Activated CD8-positive, alpha-beta memory T cell treated with anti-CD3 and anti-CD28 coated beads, Interleukin-2, amount 50 U/mL, for 4 hours (primary cell): ENCODE measurements at regions not wholly inside any gene's neighbourhood (a gene's known extent, or its start where the extent isn't known, plus 50 kb on each side); places are given as distances from the start of the nearest gene placed in this dataset.
"Not testable (repeated sequence)": the region's sequence is repeated elsewhere in the genome, so short reads cannot be mapped to it uniquely, and the experiment has no call there.

ENCODE experiments used
- DNase-seq: peaks from one replicate; pipeline ENCODE4 v3.0.0-alpha.2; 2020

DNA sequence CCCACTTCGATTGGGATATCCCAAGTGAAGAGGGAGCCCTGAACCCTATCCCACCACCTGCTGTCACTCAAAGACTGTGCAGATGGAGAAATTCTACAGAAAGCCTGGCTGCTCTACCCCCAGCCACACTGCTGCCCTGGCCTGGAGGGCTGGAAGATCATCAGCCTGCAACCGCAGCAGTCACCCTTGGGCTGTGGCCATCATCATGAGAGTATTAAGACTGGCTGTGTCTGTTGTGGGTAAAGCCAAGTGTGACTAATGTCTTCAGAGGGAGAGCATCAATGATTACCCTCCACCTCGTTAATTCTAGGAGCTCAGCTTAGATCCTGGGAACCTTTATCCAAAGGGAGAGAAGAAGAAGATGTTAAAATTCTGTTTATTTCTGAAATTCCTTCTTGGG is 221.5 kb downstream of the TFCP2L1 start:
- no peak for DNase-seq

- no peak for DNase-seq
Observed at GRCh38 chr2:121064186-121064585, 220.8 kb downstream of the TFCP2L1 start.

GRCh38 chr2:121065239-121065638 is 219.8 kb downstream of the TFCP2L1 start:
- no peak for DNase-seq

DNA sequence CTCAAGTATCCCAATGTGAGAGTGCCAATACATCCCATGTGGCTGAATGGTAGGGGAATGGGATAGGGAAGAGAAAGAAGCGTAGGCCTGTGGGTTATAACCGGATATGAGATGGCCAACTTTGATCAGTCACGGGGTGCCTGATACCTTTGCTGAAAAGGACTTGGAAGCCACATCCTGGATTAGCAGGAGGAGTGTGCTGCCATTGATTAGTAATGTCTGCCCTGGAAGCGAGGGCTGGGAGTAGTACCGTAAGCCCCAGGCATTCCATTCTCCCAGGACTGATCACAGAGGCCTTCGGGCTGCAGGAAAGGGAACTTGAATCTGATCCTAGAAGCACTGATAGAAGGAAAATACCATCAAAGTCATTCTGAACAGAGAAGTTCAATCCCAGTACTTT is 218.5 kb downstream of the TFCP2L1 start:
- no peak for DNase-seq

GRCh38 chr2:121068851-121069250 is 216.2 kb downstream of the TFCP2L1 start:
- DNase-seq, result no peak

DNA sequence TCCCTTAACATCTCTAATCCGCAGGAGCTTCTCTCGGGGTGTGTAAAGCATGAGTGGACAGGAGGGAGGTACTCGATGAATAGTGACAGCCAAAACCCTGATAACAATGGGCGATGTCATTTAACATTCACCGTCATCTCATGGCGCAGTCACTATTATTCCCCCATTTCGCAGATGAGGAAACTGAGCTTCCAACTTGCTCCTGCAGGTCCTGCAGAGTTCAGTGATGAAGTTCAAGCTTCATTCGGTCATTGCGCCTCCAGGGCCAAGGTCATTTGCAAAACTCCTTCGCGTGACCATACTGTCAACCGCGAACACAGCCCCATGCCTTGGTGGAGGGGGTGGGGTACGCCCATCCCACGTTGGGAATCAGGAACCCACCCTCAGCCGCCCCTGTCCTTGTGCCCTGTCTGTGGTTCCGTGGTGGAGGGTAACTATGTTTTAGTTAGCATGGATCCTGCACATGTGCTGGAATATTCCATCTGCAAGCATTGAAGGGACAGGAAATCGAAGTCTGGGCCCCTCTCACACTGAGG is 215.5 kb downstream of the TFCP2L1 start:
- DNase-seq, result no peak

GRCh38 chr2:121070061-121070460 is 214.9 kb downstream of the TFCP2L1 start:
- not testable (repeated sequence) for DNase-seq

- peak; percentile 19 for DNase-seq
Observed at GRCh38 chr2:121071034-121071504, 213.9 kb downstream of the TFCP2L1 start.

- DNase-seq, result no peak
Observed at GRCh38 chr2:121072784-121073183, 212.2 kb downstream of the TFCP2L1 start.

DNA sequence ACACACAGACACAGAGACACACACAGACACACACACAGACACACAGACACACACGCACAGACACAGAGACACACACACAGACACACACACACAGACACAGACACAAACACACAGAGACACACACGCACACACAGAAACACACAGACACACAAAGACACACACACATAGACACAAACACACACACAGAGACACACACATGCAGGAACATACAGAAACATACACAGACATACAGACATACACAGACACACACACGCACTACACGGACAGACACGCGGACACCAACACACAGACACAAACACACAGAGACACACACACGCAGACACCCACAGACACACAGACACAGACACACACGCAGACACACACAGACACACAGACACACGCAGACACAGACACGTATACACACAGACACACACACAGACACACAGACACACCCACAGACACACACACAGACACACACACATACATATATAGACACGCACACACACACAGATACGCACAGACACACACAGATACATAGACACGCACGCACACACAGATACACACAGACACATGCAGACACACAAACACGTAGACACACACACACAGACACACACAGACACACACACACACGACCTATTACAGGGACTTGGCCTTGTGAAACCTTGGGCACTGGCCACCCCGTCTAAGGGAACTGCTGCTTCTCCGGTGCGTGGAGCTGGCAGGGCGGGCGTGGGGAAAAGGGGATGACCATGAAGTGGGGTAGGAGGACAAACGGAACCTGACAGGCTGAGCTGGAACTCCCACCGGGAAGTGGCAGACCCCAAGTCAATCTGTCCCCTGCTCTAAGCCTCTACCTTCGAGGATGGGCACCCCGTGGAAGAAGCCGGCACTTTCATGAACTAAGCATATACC is 211.4 kb downstream of the TFCP2L1 start:
- DNase-seq, result no peak

DNA sequence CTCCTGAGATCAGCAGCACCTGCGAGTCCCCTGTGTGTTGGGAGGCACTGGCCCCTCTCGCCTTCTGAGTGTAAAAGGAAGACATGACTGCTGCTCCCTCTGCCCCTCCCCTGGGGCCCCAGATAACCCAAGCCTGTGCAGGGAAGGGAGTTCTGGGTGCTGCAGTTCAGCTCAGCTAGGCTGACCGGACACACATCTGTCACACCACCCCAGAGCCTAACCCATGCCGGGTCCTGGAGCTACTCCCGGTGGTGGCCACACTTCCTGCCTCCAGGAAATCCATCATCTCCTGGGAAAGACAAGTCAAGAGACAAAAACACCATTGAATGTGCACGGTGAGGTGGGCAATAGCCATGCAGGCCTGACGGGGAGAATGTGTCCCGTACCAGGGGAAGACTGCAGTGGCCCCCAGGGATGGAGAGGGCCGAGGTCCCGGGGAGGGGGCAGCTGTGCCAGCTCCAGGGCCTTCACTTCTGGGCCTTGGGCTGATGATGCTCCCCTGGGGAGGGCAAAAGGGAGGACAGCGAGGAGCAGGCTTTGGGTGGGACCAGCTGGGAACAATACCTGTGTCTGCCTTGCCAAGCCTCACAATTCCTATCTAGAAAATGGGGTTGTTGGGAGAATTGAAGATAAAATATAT is 210.6 kb downstream of the TFCP2L1 start:
- DNase-seq, result no peak

DNA sequence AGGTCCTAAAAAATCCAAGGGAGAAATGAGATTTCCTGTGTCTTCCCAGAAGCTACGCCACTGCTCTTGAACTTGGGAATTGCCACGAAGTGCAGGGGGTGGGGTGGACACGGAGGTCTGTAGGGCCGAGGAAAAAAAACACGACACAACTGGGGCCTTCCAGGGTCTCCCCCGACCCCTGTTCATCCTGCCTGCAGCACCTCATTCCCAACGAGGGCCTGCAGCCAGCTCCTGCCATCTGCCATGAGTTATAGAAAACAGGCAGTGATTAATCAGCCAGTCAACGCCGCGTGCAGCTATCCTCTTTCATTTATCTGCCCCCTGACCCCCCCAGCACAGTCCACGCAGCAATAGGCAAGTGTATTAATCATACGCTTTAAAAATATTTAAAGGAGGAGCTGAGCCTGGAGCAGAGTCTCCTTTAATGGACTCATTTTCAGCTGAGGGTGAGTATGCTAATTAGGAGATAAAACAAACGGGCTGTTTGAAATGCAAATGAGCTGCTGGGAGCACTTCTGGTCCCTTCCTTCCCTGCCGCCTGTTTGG is 209.9 kb downstream of the TFCP2L1 start:
- DNase-seq, result no peak

DNA sequence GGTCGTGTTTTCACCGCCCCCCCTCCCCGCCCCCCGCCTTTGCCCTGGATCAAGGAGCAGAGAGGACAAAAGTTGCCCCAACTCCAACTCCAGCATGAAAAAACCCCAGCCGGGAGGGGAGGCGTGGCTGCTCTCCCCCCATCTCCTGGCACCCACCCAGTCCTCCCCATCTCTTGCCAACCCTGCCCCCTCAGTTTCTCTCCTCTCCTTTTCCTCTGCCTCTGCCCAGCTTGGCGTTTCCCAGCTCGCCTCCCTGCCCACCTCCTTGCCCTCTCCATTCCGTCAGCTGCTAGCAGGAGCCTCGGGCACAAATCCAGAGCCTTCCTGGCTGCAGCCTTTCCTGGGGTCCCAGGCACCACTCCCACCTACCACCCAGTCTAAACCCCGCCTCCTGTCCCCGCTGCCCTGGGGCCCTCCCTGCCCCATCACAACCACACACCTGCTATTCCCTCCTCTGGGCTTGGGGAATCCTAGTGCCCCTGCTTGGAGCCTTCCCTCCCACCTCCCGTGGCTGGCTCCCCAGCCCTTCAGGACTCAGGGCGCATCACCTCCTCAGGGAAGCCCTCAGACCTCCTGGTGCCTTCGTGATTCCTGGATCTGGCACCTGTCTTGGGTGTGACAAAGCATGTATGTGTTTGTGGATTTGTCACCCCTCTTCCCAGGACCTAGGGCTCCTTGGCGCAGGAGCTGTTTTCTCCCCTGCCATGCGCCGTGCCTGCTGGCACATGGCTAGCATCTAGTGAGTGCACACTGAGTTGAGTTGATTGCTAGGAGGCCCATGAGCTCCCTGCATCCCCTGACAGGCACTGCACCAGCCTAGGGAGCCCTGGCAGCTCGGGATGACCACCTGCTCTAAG is 209.1 kb downstream of the TFCP2L1 start:
- DNase-seq, result no peak

GRCh38 chr2:121076498-121076820 is 208.5 kb downstream of the TFCP2L1 start:
- no peak for DNase-seq

DNA sequence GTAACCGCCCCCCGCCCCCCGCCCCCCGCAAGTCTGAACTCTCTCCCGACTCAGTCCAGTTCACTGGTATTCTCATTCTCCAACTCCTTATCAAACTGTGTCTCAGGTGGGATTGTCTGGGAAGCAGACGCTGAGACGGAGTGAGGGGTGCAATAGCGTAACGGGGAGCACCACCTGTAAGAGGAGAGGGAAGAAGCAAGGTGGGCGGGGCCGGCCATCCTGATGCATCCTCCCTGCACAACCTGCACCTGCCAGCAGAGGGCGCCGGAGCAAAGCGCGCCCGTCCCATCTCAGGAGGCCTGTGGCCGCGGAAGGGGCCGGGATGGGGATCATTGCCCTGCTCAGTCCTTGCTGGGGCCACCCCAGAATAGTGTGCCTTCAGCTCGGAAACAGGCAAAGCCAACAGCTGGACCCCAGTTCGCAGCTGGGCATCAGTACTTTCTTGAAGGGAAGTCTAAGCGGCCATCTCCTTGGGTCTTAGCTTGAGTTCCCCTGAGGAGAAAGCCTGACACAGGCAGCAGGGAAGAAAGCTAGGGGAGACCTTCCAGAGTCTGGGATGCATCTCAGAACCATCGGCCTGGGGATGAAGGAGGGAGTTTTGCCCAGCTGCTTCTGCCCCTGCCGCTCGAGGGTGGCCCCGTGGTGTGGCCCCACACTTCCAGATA is 208.0 kb downstream of the TFCP2L1 start:
- peak; percentile 60 for DNase-seq

GRCh38 chr2:121078899-121079298 is 206.1 kb downstream of the TFCP2L1 start:
- no peak for DNase-seq

DNA sequence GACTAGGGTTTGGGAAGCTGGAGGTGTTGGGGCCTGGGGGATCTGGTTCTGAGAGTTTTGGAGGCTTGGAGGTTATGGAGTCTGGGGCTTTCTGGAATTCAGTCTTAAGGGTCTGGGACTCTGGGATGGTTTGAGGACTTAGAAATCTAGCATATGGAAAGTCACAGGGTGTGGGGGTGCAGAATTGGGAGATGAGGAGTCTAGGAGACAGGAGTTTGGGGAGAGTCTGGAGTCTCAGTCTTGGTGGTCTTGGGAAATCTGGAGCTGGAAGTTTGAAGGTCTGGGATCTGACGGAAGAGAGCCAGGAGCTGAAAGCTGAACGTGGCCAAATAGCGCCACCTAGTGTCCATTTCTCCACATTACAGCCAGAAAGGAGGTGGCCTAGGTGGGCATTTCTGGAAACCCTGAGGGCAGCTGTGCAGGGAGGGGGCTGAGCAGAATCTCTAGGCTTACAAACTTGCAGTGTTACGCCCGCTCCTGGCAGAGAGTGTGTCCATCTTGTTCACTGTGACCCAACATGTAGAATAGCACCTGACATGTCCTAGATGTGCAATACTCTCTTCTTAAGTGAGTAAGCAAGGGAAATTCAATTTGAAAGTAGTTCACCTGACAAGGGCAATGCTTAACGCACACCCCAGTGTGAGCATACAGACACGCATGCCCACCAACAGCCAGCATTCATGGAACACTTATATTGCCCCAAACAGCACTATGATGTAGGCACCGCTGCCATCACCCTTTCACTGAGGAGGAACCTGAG is 204.8 kb downstream of the TFCP2L1 start:
- DNase-seq, result peak; percentile 38

GRCh38 chr2:121081701-121082100 is 203.3 kb downstream of the TFCP2L1 start:
- DNase-seq, result no peak

DNA sequence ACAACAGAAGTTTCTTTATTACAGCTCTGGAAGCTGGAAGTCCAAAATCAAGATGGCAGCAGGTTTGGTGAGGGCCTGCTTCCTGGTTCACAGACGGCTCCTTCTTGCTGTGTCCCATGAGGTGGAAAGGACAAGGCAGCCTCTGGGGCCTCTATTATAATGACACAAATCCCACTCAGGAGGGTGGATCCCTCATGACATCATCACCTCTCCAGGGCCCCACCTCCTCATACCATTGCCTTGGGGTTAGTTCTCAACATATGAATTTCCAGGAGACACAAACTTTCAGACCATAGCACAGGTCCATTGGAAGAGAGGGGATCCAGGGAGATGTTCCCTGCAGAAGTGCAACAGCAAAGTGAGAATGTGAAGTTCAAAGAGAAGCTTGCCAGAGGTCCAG is 202.8 kb downstream of the TFCP2L1 start:
- no peak for DNase-seq

GRCh38 chr2:121084130-121084680 is 200.8 kb downstream of the TFCP2L1 start:
- DNase-seq, result no peak

DNA sequence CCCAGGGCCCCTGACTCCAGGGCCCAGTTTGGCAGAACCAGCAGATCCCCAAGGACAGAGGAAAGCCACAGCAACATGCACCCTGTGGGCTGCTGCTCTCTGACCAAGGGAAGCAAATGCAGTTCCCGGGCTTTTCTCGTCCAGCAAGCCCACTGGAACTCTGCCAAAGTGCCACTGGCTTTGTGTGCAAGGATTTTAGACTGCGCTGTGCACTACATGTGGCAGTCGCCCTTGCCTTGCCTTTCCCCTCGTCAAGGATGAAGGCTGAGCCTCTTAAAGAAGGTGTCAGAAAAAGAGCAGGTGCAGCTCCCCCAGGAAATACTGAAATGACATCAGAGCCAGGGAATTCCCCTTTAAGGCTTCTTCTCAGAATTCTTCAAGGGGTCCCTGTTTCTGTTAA is 199.2 kb downstream of the TFCP2L1 start:
- no peak for DNase-seq
